ES-I3 (cell line): ENCODE measurements at regions not wholly inside any gene's neighbourhood (a gene's known extent, or its start where the extent isn't known, plus 50 kb on each side); places are given as distances from the start of the nearest gene placed in this dataset.

Experiments
- H3K36me3 ChIP-seq: 2 replicates; pipeline ENCODE4 v1.6.1; 2013; ENCODE audit warnings: mild to moderate bottlenecking, low read length, control low read depth, moderate library complexity; ENCODE audit not compliant: insufficient read depth
- H3K4me1 ChIP-seq: 2 replicates; pipeline ENCODE4 v1.6.1; 2013; ENCODE audit warnings: mild to moderate bottlenecking, control low read depth, low read length; ENCODE audit not compliant: insufficient read depth
- H3K9ac ChIP-seq: 2 replicates; pipeline ENCODE4 v1.6.1; 2013; ENCODE audit warnings: low read depth, mild to moderate bottlenecking, low read length, moderate library complexity
- H3K9me3 ChIP-seq: 2 replicates; pipeline ENCODE4 v1.6.1; 2013; ENCODE audit warnings: mild to moderate bottlenecking, low read length, moderate library complexity; ENCODE audit not compliant: control insufficient read depth, insufficient read depth

DNA sequence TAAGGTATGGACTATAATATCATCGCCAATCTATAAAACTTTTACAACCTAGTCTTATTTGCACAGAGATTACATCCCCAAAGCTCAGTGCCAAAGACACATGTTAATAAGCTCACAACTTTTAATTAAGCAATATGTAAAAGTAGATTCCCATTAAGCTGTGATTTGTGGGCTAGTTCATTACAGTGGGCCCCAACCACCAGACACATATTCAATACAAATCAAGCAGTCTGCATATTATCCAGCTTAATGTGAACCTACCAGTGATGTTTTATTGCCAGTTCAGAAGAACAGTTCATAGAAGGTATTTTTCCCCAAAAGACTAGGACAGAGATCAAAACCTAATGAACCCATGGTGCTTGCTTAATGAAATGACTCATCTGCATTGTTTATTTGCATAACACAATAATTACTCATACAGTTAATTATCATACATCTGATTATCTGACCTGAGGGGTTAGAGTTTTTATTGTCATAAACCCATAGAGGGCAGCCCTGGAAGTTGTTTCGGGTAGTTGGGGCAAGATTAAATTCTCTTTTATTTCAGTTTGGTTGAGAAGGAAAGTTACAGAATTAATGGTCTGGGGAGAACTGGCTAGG, 831.0 kb downstream of the TFAP2A start:
- Histone ChIP-seq H3K36me3 (no peaks in the 10 kb centered on the region), H3K4me1 (no peaks in the 10 kb centered on the region), H3K9ac (no peak overlapping the region), H3K9me3 (no peaks in the 10 kb centered on the region)

- Histone ChIP-seq H3K9me3 (no peaks in the 10 kb centered on the region), H3K4me1 (no peaks in the 10 kb centered on the region), H3K36me3 (no peaks in the 10 kb centered on the region), H3K9ac (no peak overlapping the region)
Observed at GRCh38 chr6:9581155-9581554, 833.7 kb downstream of the TFAP2A start.

DNA sequence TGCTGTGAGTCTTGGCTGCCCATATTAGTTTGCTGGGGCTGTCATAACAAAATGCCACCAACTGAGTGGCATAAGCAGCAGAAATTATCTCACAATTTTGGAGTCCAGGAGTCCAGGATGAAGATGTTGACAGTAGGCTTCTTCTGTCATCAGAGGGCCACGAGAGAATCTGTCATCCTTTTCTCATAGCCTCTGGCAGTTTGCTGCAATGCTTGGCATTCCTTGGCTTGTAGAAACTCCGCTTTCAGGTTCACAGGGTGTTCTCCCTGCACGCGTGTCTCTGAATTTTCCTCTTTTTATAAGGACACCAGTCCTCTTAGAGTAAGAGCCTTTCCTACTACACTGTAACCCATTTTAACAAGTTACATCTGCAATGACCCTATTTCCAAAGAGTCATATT, 838.4 kb downstream of the TFAP2A start:
- H3K4me1 ChIP-seq = no peaks in the 10 kb centered on the region
- H3K9me3 ChIP-seq = no peaks in the 10 kb centered on the region
- H3K9ac ChIP-seq = no peak overlapping the region
- no peaks in the 10 kb centered on the region for H3K36me3 ChIP-seq

- Histone ChIP-seq H3K4me1 (no peaks in the 10 kb centered on the region), H3K9ac (no peak overlapping the region), H3K9me3 (no peaks in the 10 kb centered on the region), H3K36me3 (no peaks in the 10 kb centered on the region)
Observed at GRCh38 chr6:9566096-9566495, 848.8 kb downstream of the TFAP2A start.

- Histone ChIP-seq H3K9me3 (no peaks in the 10 kb centered on the region), H3K36me3 (no peaks in the 10 kb centered on the region), H3K9ac (no peak overlapping the region), H3K4me1 (no peaks in the 10 kb centered on the region)
Observed at GRCh38 chr6:9564021-9564420, 850.9 kb downstream of the TFAP2A start.

GRCh38 chr6:9563568-9563967, 851.3 kb downstream of the TFAP2A start:
- Histone ChIP-seq H3K4me1 (no peaks in the 10 kb centered on the region), H3K36me3 (no peaks in the 10 kb centered on the region), H3K9me3 (no peaks in the 10 kb centered on the region), H3K9ac (no peak overlapping the region)

DNA sequence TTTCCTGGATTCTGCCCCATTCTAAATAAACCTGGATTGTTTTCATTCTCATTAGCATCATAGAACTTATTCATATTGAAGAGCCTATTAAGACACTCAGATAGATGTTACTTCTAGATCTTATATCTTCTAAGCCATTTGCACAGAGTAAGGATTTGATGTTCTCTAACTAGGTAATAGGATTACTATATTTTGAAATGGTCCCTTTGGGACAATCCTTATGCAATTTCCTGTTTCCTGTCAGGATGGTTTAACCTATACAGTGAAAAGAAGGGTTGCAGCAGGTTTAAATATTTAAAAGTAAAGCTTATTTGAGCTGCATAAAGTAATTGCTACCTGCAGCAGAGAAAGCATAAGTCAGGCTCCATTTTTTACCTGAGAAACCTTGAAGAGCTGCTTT, 860.1 kb downstream of the TFAP2A start:
- H3K9me3 ChIP-seq = 0 out of 2 replicates have a peak, but pooled peaks cover 3% of the 10 kb centered on the region
- H3K36me3 ChIP-seq = no peaks in the 10 kb centered on the region
- H3K4me1 ChIP-seq = no peaks in the 10 kb centered on the region
- H3K9ac ChIP-seq = no peak overlapping the region

- 0 out of 2 replicates have a peak, but pooled peaks cover 3% of the 10 kb centered on the region for H3K9me3 ChIP-seq
- H3K9ac ChIP-seq = no peak overlapping the region
- no peaks in the 10 kb centered on the region for H3K36me3 ChIP-seq
- H3K4me1 ChIP-seq = no peaks in the 10 kb centered on the region
Observed at GRCh38 chr6:9554323-9554722, 860.6 kb downstream of the TFAP2A start.

- 0 out of 2 replicates have a peak, but pooled peaks cover 3% of the 10 kb centered on the region for H3K9me3 ChIP-seq
- H3K9ac ChIP-seq = no peak overlapping the region
- no peaks in the 10 kb centered on the region for H3K4me1 ChIP-seq
- H3K36me3 ChIP-seq = no peaks in the 10 kb centered on the region
Observed at GRCh38 chr6:9553002-9553401, 861.9 kb downstream of the TFAP2A start.

DNA sequence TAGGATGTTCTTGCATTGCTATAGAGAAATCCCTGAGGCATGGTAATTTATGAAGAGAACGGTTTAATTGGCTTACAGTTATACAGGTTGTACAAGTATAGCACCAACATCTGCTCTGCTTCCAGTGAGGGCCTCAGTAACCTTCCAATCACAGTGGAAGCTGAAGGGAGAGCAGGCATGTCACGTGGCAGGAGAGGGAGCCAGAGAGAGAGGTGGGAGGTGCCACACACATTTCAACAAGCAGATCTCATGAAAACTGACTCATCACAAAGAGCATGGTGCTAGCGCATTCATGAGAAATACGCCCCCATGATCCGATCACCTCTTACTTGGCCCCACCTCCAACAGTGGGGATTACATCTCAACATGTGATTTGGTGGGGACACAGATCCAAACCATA, 871.2 kb downstream of the TFAP2A start:
- H3K9me3 ChIP-seq = no peaks in the 10 kb centered on the region
- H3K9ac ChIP-seq = no peak overlapping the region
- no peaks in the 10 kb centered on the region for H3K36me3 ChIP-seq
- H3K4me1 ChIP-seq = no peaks in the 10 kb centered on the region

- no peak overlapping the region for H3K9ac ChIP-seq
- H3K9me3 ChIP-seq = no peaks in the 10 kb centered on the region
- no peaks in the 10 kb centered on the region for H3K4me1 ChIP-seq
- H3K36me3 ChIP-seq = no peaks in the 10 kb centered on the region
Observed at GRCh38 chr6:9540534-9541126, 874.2 kb downstream of the TFAP2A start.

- no peaks in the 10 kb centered on the region for H3K36me3 ChIP-seq
- no peak overlapping the region for H3K9ac ChIP-seq
- no peaks in the 10 kb centered on the region for H3K4me1 ChIP-seq
- no peaks in the 10 kb centered on the region for H3K9me3 ChIP-seq
Observed at GRCh38 chr6:9540126-9540525, 874.7 kb downstream of the TFAP2A start.

- Histone ChIP-seq H3K9ac (no peak overlapping the region), H3K4me1 (no peaks in the 10 kb centered on the region), H3K9me3 (no peaks in the 10 kb centered on the region), H3K36me3 (no peaks in the 10 kb centered on the region)
Observed at GRCh38 chr6:9539231-9539755, 875.6 kb downstream of the TFAP2A start.

DNA sequence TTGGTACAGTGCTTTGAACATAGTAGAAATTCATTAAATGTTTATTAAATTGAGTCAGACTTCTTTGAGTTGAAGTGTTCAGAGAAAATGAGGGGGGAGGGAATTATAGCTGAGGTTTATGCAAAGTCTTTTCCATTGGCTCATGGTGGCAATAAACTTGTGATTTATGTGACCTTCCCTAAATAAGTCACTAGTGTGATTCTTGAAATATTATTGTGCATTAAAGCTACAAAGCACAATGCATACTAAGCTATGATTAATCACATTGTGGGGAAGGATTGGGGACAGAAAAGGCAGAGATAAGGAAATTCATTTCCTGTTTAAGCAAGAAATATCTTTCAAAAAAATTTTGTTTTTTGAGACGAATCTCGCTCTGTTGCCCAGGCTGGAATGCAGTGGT, 877.5 kb downstream of the TFAP2A start:
- Histone ChIP-seq H3K36me3 (no peaks in the 10 kb centered on the region), H3K4me1 (no peaks in the 10 kb centered on the region), H3K9ac (no peak overlapping the region), H3K9me3 (peaks cover 4% of the 10 kb centered on the region; the same call in 1 of the 2 replicates)

DNA sequence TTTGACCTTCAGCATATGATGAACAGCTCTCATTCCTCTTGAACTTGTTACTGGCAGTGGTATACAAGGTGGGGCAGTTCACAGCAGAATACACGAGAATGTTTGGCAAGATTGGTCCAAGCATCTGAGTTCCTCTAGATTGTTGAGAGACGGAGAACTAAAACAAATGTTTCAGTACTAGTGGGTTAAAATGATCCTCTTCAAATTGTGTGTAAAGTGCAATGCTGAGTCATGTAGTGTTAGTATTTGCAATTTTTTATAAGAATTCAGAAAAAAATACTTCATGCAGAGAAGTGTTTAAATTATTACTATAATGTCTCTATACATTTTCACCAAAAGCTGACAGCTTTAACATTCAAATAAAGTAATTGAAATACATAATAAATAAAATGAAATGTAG, 879.8 kb downstream of the TFAP2A start:
- Histone ChIP-seq H3K9ac (no peak overlapping the region), H3K36me3 (no peaks in the 10 kb centered on the region), H3K9me3 (peaks cover 5% of the 10 kb centered on the region; the same call in 1 of the 2 replicates), H3K4me1 (no peaks in the 10 kb centered on the region)
